Astrocyte (in vitro differentiated cells and primary cell): ENCODE measurements at regions not wholly inside any gene's neighbourhood (a gene's known extent, or its start where the extent isn't known, plus 50 kb on each side); places are given as distances from the start of the nearest gene placed in this dataset.

Experiments
- EZH2 ChIP-seq: IDR thresholded peaks from 2 replicates; pipeline ENCODE4 v1.6.1; 2012; ENCODE audit warnings: mild to moderate bottlenecking, low read length, inconsistent platforms; ENCODE audit not compliant: insufficient read depth
- TF ChIP-seq, protein P1 (sequence below): IDR thresholded peaks from 2 replicates; pipeline ENCODE4 v1.5.1; 2011; ENCODE audit warnings: low read depth, mild to moderate bottlenecking, inconsistent platforms, low read length, moderate library complexity; ENCODE audit not compliant: insufficient read depth

- TF ChIP-seq, protein P1, sequence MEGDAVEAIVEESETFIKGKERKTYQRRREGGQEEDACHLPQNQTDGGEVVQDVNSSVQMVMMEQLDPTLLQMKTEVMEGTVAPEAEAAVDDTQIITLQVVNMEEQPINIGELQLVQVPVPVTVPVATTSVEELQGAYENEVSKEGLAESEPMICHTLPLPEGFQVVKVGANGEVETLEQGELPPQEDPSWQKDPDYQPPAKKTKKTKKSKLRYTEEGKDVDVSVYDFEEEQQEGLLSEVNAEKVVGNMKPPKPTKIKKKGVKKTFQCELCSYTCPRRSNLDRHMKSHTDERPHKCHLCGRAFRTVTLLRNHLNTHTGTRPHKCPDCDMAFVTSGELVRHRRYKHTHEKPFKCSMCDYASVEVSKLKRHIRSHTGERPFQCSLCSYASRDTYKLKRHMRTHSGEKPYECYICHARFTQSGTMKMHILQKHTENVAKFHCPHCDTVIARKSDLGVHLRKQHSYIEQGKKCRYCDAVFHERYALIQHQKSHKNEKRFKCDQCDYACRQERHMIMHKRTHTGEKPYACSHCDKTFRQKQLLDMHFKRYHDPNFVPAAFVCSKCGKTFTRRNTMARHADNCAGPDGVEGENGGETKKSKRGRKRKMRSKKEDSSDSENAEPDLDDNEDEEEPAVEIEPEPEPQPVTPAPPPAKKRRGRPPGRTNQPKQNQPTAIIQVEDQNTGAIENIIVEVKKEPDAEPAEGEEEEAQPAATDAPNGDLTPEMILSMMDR, result no peak
- TF ChIP-seq EZH2, result no peak
Observed at GRCh38 chr3:150300388-150300787, 107.7 kb upstream of the TSC22D2 start.
